Trophoblast cell (in vitro differentiated cells and primary cell): ENCODE measurements at regions not wholly inside any gene's neighbourhood (a gene's known extent, or its start where the extent isn't known, plus 50 kb on each side); places are given as distances from the start of the nearest gene placed in this dataset.

Experiments used
- DNase-seq, 2 donors: peaks; one replicate each; pipeline ENCODE4 v3.0.0-alpha.2; 2016
- H2AFZ ChIP-seq: 2 replicates; pipeline ENCODE4 v1.6.1; 2013; ENCODE audit warnings: low read length, moderate library complexity, mild to moderate bottlenecking; ENCODE audit not compliant: insufficient read depth, poor library complexity
- H2AK5ac ChIP-seq: 2 replicates; pipeline ENCODE4 v1.6.1; 2013; ENCODE audit warnings: mild to moderate bottlenecking, low read length
- H2BK120ac ChIP-seq: 2 replicates; pipeline ENCODE4 v1.6.1; 2013; ENCODE audit warnings: low read length, mild to moderate bottlenecking, moderate library complexity; ENCODE audit not compliant: insufficient read depth, poor library complexity
- H2BK12ac ChIP-seq: 2 replicates; pipeline ENCODE4 v1.6.1; 2013; ENCODE audit warnings: mild to moderate bottlenecking, low read length, moderate library complexity
- H2BK5ac ChIP-seq: 2 replicates; pipeline ENCODE4 v1.6.1; 2013; ENCODE audit warnings: low read length, low read depth, moderate library complexity, mild to moderate bottlenecking; ENCODE audit not compliant: poor library complexity
- H3K14ac ChIP-seq: 2 replicates; pipeline ENCODE4 v1.6.1; 2013; ENCODE audit warnings: mild to moderate bottlenecking, low read length
- H3K18ac ChIP-seq: 2 replicates; pipeline ENCODE4 v1.6.1; 2013; ENCODE audit warnings: mild to moderate bottlenecking, low read length
- H3K23ac ChIP-seq: 2 replicates; pipeline ENCODE4 v1.6.1; 2013; ENCODE audit warnings: low read length
- H3K27ac ChIP-seq: 2 replicates; pipeline ENCODE4 v1.5.1; 2013; ENCODE audit warnings: low read depth, mild to moderate bottlenecking, inconsistent platforms, low read length, moderate library complexity
- H3K27me3 ChIP-seq: 2 replicates; pipeline ENCODE4 v1.6.1; 2013; ENCODE audit warnings: inconsistent platforms, mild to moderate bottlenecking, low read length, moderate library complexity; ENCODE audit not compliant: insufficient read depth
- H3K36me3 ChIP-seq, 2 experiments: 1 replicate in 1 of 2; 2 replicates in 1 of 2; pipeline ENCODE4 v1.6.1; 2013; ENCODE audit warnings: low read length in 2 of 2, mild to moderate bottlenecking in 2 of 2, moderate library complexity in 1 of 2; ENCODE audit not compliant: insufficient read depth in 2 of 2, control insufficient read depth in 1 of 2
- H3K4ac ChIP-seq: 2 replicates; pipeline ENCODE4 v1.6.1; 2013; ENCODE audit warnings: low read depth, mild to moderate bottlenecking, low read length, moderate library complexity
- H3K4me1 ChIP-seq, 2 experiments: 1 replicate in 1 of 2; 2 replicates in 1 of 2; pipeline ENCODE4 v1.6.1; 2013; ENCODE audit warnings: low read length in 2 of 2, mild to moderate bottlenecking in 2 of 2, moderate library complexity in 1 of 2; ENCODE audit not compliant: insufficient read depth in 2 of 2, control insufficient read depth in 1 of 2
- H3K4me2 ChIP-seq: 2 replicates; pipeline ENCODE4 v1.6.1; 2013; ENCODE audit warnings: inconsistent platforms, mild to moderate bottlenecking, low read length, moderate library complexity
- H3K4me3 ChIP-seq: 2 replicates; pipeline ENCODE4 v1.5.1; 2013; ENCODE audit warnings: mild to moderate bottlenecking, low read depth, low read length, inconsistent platforms
- H3K79me1 ChIP-seq: one replicate; pipeline ENCODE4 v1.6.1; 2013; ENCODE audit warnings: low read length
- H3K79me2 ChIP-seq: 2 replicates; pipeline ENCODE4 v1.6.1; 2013; ENCODE audit warnings: low read length, mild to moderate bottlenecking; ENCODE audit not compliant: control insufficient read depth, insufficient read depth, poor library complexity
- H3K9ac ChIP-seq: 2 replicates; pipeline ENCODE4 v1.6.1; 2013; ENCODE audit warnings: mild to moderate bottlenecking, low read length
- H3K9me3 ChIP-seq: 2 replicates; pipeline ENCODE4 v1.6.1; 2013; ENCODE audit warnings: low read depth, mild to moderate bottlenecking, control low read depth, inconsistent platforms, low read length; ENCODE audit not compliant: insufficient read depth
- H4K12ac ChIP-seq: 2 replicates; pipeline ENCODE4 v1.6.1; 2013; ENCODE audit warnings: low read depth, mild to moderate bottlenecking, low read length, moderate library complexity
- H4K8ac ChIP-seq: 2 replicates; pipeline ENCODE4 v1.6.1; 2013; ENCODE audit warnings: low read depth, mild to moderate bottlenecking, low read length, moderate library complexity
- H4K91ac ChIP-seq: one replicate; pipeline ENCODE4 v1.6.1; 2013; ENCODE audit warnings: low read depth, mild to moderate bottlenecking, low read length, moderate library complexity
- WGBS: extraction: QIAGEN DNeasy Blood & Tissue Kit; methylation state at CpG from one replicate; pipeline ENCODE4 v1.1.7; 2013; ENCODE audit warnings: missing lambda C conversion rate; ENCODE audit not compliant: insufficient read length, insufficient coverage; ENCODE audit errors: extremely low coverage; 5-methylcytosine and 5-hydroxymethylcytosine counted together

DNA sequence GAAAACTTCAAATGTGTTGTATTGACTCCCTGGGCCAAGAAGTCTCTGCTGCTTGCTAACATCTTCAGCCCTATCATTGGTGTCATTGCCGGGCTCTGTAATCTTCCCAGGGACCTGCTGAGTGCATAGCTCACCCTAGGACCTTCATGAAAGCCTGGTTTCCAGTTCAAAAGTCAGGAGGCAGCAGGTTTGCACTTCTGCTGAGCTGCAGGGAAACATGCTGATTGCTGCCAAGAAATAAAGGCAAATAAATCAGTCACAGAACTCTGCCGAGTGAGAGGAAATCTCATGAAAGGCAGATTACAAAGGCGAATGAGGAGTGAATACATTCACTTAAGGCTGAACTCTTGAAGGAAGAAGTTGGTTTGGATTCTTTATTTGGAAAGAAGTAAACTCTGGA, 1947.6 kb upstream of the CELF4 start:
- no peak overlapping the region for H4K8ac ChIP-seq
- H3K4me3 ChIP-seq = no peak overlapping the region
- no peak overlapping the region for H2BK12ac ChIP-seq
- no peak overlapping the region for H2AK5ac ChIP-seq
- H3K4me1 ChIP-seq = no peaks in the 10 kb centered on the region
- H2BK5ac ChIP-seq = no peak overlapping the region
- no CpG with 5 or more reads among the region's 3 CpGs for WGBS
- no peaks in the 10 kb centered on the region for H3K9me3 ChIP-seq
- H3K14ac ChIP-seq = no peak overlapping the region
- no peak overlapping the region for H3K4me2 ChIP-seq
- no peak for DNase-seq
- no peak overlapping the region for H3K4ac ChIP-seq
- H2BK120ac ChIP-seq = no peak overlapping the region
- H3K27ac ChIP-seq = no peak overlapping the region
- no peaks in the 10 kb centered on the region for H3K79me1 ChIP-seq
- H3K9ac ChIP-seq = no peak overlapping the region
- H4K91ac ChIP-seq = no peak overlapping the region
- H2AFZ ChIP-seq = no peak overlapping the region
- H3K23ac ChIP-seq = no peak overlapping the region
- H3K27me3 ChIP-seq = no peaks in the 10 kb centered on the region
- no peaks in the 10 kb centered on the region for H3K36me3 ChIP-seq
- no peak overlapping the region for H3K18ac ChIP-seq
- H4K12ac ChIP-seq = no peak overlapping the region
- no peaks in the 10 kb centered on the region for H3K79me2 ChIP-seq

DNA sequence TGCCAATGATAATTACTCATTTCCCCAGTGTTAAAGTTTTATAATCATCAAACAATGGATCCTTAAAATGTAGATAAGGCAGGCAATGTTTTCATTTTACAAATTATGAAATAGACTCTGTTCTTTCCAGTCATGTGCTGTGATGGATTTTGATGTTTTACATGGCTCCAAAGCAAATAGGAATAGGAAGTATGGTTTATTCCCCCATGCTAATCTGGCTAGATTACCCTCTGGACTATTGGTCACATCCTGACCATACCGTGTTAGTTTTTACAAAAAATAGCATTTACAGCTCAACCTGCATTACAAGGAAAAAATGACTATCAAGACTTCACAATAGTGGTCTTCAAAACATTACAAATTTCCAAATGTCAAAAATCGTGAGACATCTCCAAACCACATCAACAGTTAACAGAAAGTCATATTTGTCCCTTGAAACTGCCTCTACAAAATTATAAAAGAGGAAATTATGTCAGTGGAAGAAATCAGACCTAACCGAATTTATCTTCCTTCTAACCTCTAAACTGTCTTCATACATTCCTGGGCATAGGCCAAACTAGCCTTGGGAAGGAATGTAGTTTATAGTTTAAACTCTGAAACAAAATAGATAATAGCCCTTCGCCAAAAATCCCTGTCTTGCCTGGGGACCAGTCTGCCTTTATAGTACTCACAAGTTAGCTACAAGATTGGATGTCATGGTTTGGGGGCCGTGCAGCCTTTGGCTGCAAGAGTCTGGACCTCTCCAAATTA, 1941.2 kb upstream of the CELF4 start:
- Histone ChIP-seq H4K8ac (no peak overlapping the region), H3K9ac (no peak overlapping the region), H2BK120ac (no peak overlapping the region), H2AK5ac (no peak overlapping the region), H3K9me3 (no peaks in the 10 kb centered on the region), H2BK12ac (no peak overlapping the region), H3K4ac (no peak overlapping the region), H3K4me2 (peak overlapping the region; percentile 8), H3K27ac (no peak overlapping the region), H2BK5ac (no peak overlapping the region), H2AFZ (no peak overlapping the region), H3K23ac (no peak overlapping the region), H3K4me1 (peaks cover 5 to 6% of the 10 kb centered on the region in 2 experiments), H3K27me3 (no peaks in the 10 kb centered on the region), H3K36me3 (no peaks in the 10 kb centered on the region), H4K12ac (no peak overlapping the region), H3K18ac (no peak overlapping the region), H3K14ac (no peak overlapping the region), H4K91ac (no peak overlapping the region), H3K4me3 (no peak overlapping the region), H3K79me1 (peaks cover 2% of the 10 kb centered on the region), H3K79me2 (no peaks in the 10 kb centered on the region)
- WGBS = no CpG with 5 or more reads among the region's 5 CpGs
- no peak for DNase-seq

DNA sequence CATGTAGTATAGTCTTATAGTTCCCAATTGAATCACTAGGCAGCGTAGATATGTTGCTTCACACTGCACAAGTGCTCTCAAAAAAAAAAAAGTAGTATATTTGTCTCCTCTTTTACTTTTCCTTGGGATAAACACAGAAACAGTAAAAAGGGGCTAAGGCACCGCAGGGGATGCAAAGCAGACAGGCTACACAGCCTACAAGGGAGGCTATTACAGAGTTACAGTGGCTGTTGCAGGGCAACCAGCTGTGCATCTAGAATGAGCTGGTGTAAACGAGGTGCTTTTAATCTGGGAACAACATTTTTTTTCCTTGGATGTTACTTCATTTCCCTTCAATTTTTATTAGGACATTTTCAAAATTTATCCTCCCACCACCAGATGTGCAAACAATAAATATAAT, 1934.7 kb upstream of the CELF4 start:
- H2BK5ac ChIP-seq = no peak overlapping the region
- H3K36me3 ChIP-seq = no peaks in the 10 kb centered on the region

DNA sequence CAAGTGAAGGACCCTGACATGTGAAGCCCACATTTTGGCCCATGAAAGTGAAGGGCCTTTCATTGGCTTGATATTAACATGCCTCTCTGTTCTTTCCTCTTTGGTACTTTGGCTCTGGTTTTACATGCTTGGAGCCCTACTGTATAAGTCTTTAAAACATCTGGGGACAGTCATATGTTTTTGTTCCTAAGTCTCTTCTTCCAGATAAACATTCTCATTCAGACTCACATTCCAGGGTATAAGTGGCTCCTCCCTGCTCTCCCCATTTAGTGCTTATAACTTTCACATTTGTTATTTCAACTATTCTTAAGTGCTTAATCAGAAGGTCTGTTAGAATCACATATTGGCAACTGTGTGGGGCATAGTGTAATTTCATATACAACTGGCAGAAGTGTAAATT, 1932.2 kb upstream of the CELF4 start:
- H3K9ac ChIP-seq = no peak overlapping the region
- H3K4me3 ChIP-seq = no peak overlapping the region
- H3K4me1 ChIP-seq = no peaks in the 10 kb centered on the region
- H3K4me2 ChIP-seq = no peak overlapping the region
- H4K91ac ChIP-seq = no peak overlapping the region
- H3K79me1 ChIP-seq = no peaks in the 10 kb centered on the region
- H3K27me3 ChIP-seq = no peaks in the 10 kb centered on the region
- no peak overlapping the region for H3K4ac ChIP-seq
- DNase-seq = no peak
- no peak overlapping the region for H3K14ac ChIP-seq
- no peaks in the 10 kb centered on the region for H3K36me3 ChIP-seq
- H2AK5ac ChIP-seq = no peak overlapping the region
- no peak overlapping the region for H3K27ac ChIP-seq
- no peaks in the 10 kb centered on the region for H3K79me2 ChIP-seq
- H2BK12ac ChIP-seq = no peak overlapping the region
- H2AFZ ChIP-seq = no peak overlapping the region
- H3K23ac ChIP-seq = no peak overlapping the region
- no peaks in the 10 kb centered on the region for H3K9me3 ChIP-seq
- no peak overlapping the region for H2BK120ac ChIP-seq
- H3K18ac ChIP-seq = no peak overlapping the region
- no peak overlapping the region for H2BK5ac ChIP-seq
- H4K8ac ChIP-seq = no peak overlapping the region
- H4K12ac ChIP-seq = no peak overlapping the region

More for the DNA sequence above, 1934.7 kb upstream of the CELF4 start:
- Histone ChIP-seq H3K27ac (no peak overlapping the region), H4K8ac (no peak overlapping the region), H2BK12ac (no peak overlapping the region), H3K18ac (no peak overlapping the region), H3K9me3 (no peaks in the 10 kb centered on the region), H3K9ac (no peak overlapping the region), H4K12ac (no peak overlapping the region), H3K27me3 (no peaks in the 10 kb centered on the region), H4K91ac (no peak overlapping the region), H2BK120ac (no peak overlapping the region), H3K4me3 (no peak overlapping the region), H3K23ac (no peak overlapping the region), H3K79me2 (no peaks in the 10 kb centered on the region), H3K4me2 (no peak overlapping the region), H3K4me1 (no peaks in the 10 kb centered on the region), H2AFZ (no peak overlapping the region), H3K14ac (no peak overlapping the region), H3K79me1 (no peaks in the 10 kb centered on the region), H3K4ac (no peak overlapping the region), H2AK5ac (no peak overlapping the region)
- no peak for DNase-seq
- WGBS = no CpG with 5 or more reads among the region's 3 CpGs
